H9 (cell line): ENCODE measurements at regions not wholly inside any gene's neighbourhood (a gene's known extent, or its start where the extent isn't known, plus 50 kb on each side); places are given as distances from the start of the nearest gene placed in this dataset.

ENCODE experiments used
- DNase-seq: peaks from one replicate; pipeline ENCODE4 v3.0.0-alpha.2; 2017
- H2AFZ ChIP-seq: one replicate; pipeline ENCODE4 v1.6.1; 2013; ENCODE audit warnings: mild to moderate bottlenecking, low read length, control low read depth, moderate library complexity
- H2AK5ac ChIP-seq: 2 replicates; pipeline ENCODE4 v1.6.1; 2013; ENCODE audit warnings: low read length, control low read depth, mixed read lengths; ENCODE audit not compliant: insufficient read length
- H2BK120ac ChIP-seq: one replicate; pipeline ENCODE4 v1.6.1; 2013; ENCODE audit warnings: low read depth, mild to moderate bottlenecking, low read length, control low read depth, inconsistent platforms; ENCODE audit not compliant: poor library complexity, severe bottlenecking
- H2BK12ac ChIP-seq: 2 replicates; pipeline ENCODE4 v1.6.1; 2013; ENCODE audit warnings: low read length, control low read depth, mixed read lengths, low read depth; ENCODE audit not compliant: insufficient read length
- H2BK15ac ChIP-seq: 2 replicates; pipeline ENCODE4 v1.6.1; 2013; ENCODE audit warnings: low read depth, low read length, control low read depth
- H2BK20ac ChIP-seq: one replicate; pipeline ENCODE4 v1.6.1; 2013; ENCODE audit warnings: low read depth, mild to moderate bottlenecking, low read length, control low read depth, inconsistent platforms; ENCODE audit not compliant: poor library complexity, severe bottlenecking
- H2BK5ac ChIP-seq: 2 replicates; pipeline ENCODE4 v1.6.1; 2013; ENCODE audit warnings: low read length, control low read depth, mixed read lengths; ENCODE audit not compliant: insufficient read length
- H3K14ac ChIP-seq: 2 replicates; pipeline ENCODE4 v1.6.1; 2013; ENCODE audit warnings: low read length, control low read depth; ENCODE audit not compliant: insufficient read depth
- H3K18ac ChIP-seq: 2 replicates; pipeline ENCODE4 v1.6.1; 2013; ENCODE audit warnings: low read depth, mild to moderate bottlenecking, mixed read lengths, low read length, control low read depth; ENCODE audit not compliant: insufficient read length
- H3K23ac ChIP-seq: 2 replicates; pipeline ENCODE4 v1.6.1; 2013; ENCODE audit warnings: low read length, control low read depth, mixed read lengths, low read depth; ENCODE audit not compliant: insufficient read length
- H3K23me2 ChIP-seq: 2 replicates; pipeline ENCODE4 v1.6.1; 2013; ENCODE audit warnings: low read depth, mild to moderate bottlenecking, mixed read lengths, low read length, control low read depth; ENCODE audit not compliant: insufficient read length, poor library complexity, severe bottlenecking
- H3K27ac ChIP-seq: 2 replicates; pipeline ENCODE4 v1.5.1; 2013; ENCODE audit warnings: low read length, control low read depth, mixed read lengths, low read depth; ENCODE audit not compliant: insufficient read length
- H3K27me3 ChIP-seq: 2 replicates; pipeline ENCODE4 v1.6.1; 2013; ENCODE audit warnings: low read length, control low read depth, inconsistent platforms; ENCODE audit not compliant: insufficient read depth
- H3K4ac ChIP-seq: 2 replicates; pipeline ENCODE4 v1.6.1; 2013; ENCODE audit warnings: low read depth, mild to moderate bottlenecking, control low read depth, inconsistent platforms, low read length, moderate library complexity
- H3K4me1 ChIP-seq: 2 replicates; pipeline ENCODE4 v1.6.1; 2013; ENCODE audit warnings: low read length, control low read depth, inconsistent platforms; ENCODE audit not compliant: insufficient read depth
- H3K4me2 ChIP-seq: 2 replicates; pipeline ENCODE4 v1.6.1; 2013; ENCODE audit warnings: low read length, control low read depth, mixed read lengths; ENCODE audit not compliant: insufficient read length, insufficient read depth
- H3K56ac ChIP-seq: 2 replicates; pipeline ENCODE4 v1.6.1; 2013; ENCODE audit warnings: low read depth, mild to moderate bottlenecking, mixed read lengths, low read length, control low read depth; ENCODE audit not compliant: insufficient read length
- H3K79me1 ChIP-seq: 2 replicates; pipeline ENCODE4 v1.6.1; 2013; ENCODE audit warnings: low read depth, mild to moderate bottlenecking, moderate library complexity, low read length, control low read depth, inconsistent platforms; ENCODE audit not compliant: insufficient read depth, poor library complexity, severe bottlenecking
- H3K79me2 ChIP-seq: 2 replicates; pipeline ENCODE4 v1.6.1; 2013; ENCODE audit warnings: low read length, control low read depth, inconsistent platforms; ENCODE audit not compliant: insufficient read depth
- H3K9ac ChIP-seq: 2 replicates; pipeline ENCODE4 v1.6.1; 2013; ENCODE audit warnings: low read length, control low read depth, mixed read lengths; ENCODE audit not compliant: insufficient read length; ENCODE audit errors: extremely low read depth
- H3K9me3 ChIP-seq: one replicate; pipeline ENCODE4 v1.6.1; 2013; ENCODE audit warnings: low read depth, low read length, inconsistent platforms; ENCODE audit not compliant: control insufficient read depth
- H3T11ph ChIP-seq: one replicate; pipeline ENCODE4 v1.6.1; 2013; ENCODE audit warnings: mild to moderate bottlenecking, low read length, control low read depth, inconsistent platforms
- H4K20me1 ChIP-seq: one replicate; pipeline ENCODE4 v1.6.1; 2013; ENCODE audit not compliant: control insufficient read depth, insufficient read length, insufficient read depth
- H4K5ac ChIP-seq: 2 replicates; pipeline ENCODE4 v1.6.1; 2013; ENCODE audit warnings: low read depth, mild to moderate bottlenecking, mixed read lengths, low read length, control low read depth; ENCODE audit not compliant: insufficient read length
- H4K8ac ChIP-seq: replicated peaks from 2 replicates; pipeline ENCODE4 v1.6.1; 2013; ENCODE audit warnings: low read length, control low read depth, mixed read lengths, low read depth; ENCODE audit not compliant: insufficient read length
- H4K91ac ChIP-seq: 2 replicates; pipeline ENCODE4 v1.6.1; 2013; ENCODE audit warnings: low read depth, mild to moderate bottlenecking, moderate library complexity, mixed read lengths, low read length, control low read depth; ENCODE audit not compliant: insufficient read length
- H3K27ac Mint-ChIP-seq, 3 experiments: 2 replicates in 2 of 3; 3 replicates in 1 of 3; pipeline ENCODE4 v1.8.0; 2020 to 2021; ENCODE audit warnings: mixed read lengths in 3 of 3, mild to moderate bottlenecking in 1 of 3, moderate library complexity in 1 of 3
- H3K27me3 Mint-ChIP-seq: 2 replicates; pipeline ENCODE4 v1.8.0; 2021; ENCODE audit warnings: low read depth, mild to moderate bottlenecking, moderate library complexity, mixed read lengths
- H3K36me3 Mint-ChIP-seq, 3 experiments: 2 replicates in 2 of 3; 3 replicates in 1 of 3; pipeline ENCODE4 v1.8.0; 2020 to 2021; ENCODE audit warnings: low read depth in 3 of 3, mixed read lengths in 3 of 3; ENCODE audit not compliant: insufficient read depth in 1 of 3
- H3K4me1 Mint-ChIP-seq, 2 experiments: 2 replicates each; pipeline ENCODE4 v1.8.0; 2020; ENCODE audit warnings: mixed read lengths in 2 of 2
- H3K4me3 Mint-ChIP-seq, 2 experiments: 2 replicates in 1 of 2; 3 replicates in 1 of 2; pipeline ENCODE4 v1.8.0; 2020 to 2021; ENCODE audit warnings: mild to moderate bottlenecking in 2 of 2, mixed read lengths in 2 of 2, moderate library complexity in 1 of 2
- H3K9me3 Mint-ChIP-seq, 2 experiments: 2 replicates in 1 of 2; 3 replicates in 1 of 2; pipeline ENCODE4 v1.8.0; 2020; ENCODE audit warnings: mild to moderate bottlenecking in 2 of 2, mixed read lengths in 2 of 2, moderate library complexity in 1 of 2
- whole genome bisulfite sequencing: extraction: QIAGEN DNeasy Blood & Tissue Kit; methylation state at CpG from one replicate; pipeline ENCODE4 v1.1.7; 2013; ENCODE audit warnings: missing lambda C conversion rate, low lambda C conversion rate, mixed read lengths; ENCODE audit not compliant: insufficient read length; ENCODE audit errors: extremely low coverage; 5-methylcytosine and 5-hydroxymethylcytosine counted together
- TF ChIP-seq, protein P1 (sequence below): fragments of 200-600 bp; sonication (generic); conservative IDR thresholded peaks from 3 replicates; pipeline ENCODE4 v1.8.0; 2021; ENCODE audit warnings: antibody characterized with exemption, mild to moderate bottlenecking

DNA sequence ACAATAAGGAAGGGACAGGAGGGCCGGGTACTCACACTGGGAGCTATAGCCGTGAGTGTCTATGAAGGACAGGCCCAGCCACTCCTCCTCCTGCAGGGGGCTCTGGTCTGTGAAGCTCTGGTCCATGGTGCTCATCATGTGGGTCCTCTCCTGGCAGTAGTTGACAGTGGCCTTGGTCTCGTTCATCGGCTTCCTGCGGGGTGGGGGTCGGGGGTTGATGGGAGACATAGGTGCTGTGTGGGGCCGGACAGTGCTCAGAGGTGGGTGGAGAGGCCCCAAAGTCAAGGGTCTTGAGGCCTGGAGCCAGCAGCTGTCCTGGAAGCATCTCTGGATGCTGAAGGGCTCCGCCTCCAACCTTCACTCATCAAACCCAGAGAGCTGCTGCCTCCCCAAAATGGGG lies 260.4 kb downstream of the PTPRU start:
- H4K5ac ChIP-seq: no peak overlapping the region
- H3K79me1 ChIP-seq: no peaks in the 10 kb centered on the region
- H2BK120ac ChIP-seq: no peak overlapping the region
- H3K56ac ChIP-seq: no peak overlapping the region
- no peak overlapping the region for H3K4me2 ChIP-seq
- peaks cover 2% of the 10 kb centered on the region; the same call in 1 of the 2 replicates for H3K4me1 ChIP-seq
- H3K14ac ChIP-seq: no peak overlapping the region
- H2AFZ ChIP-seq: no peak overlapping the region
- Mint-ChIP-seq H3K27ac (no peak overlapping the region; a peak in 1 of 7 replicates), H3K36me3 (peaks cover 6 to 23% (median 7%) of the 10 kb centered on the region in 3 experiments; a peak in 4 of 7 replicates), H3K4me1 (peaks cover 29 to 36% of the 10 kb centered on the region in 2 experiments), H3K27me3 (no peaks in the 10 kb centered on the region), H3K4me3 (no peak overlapping the region), H3K9me3 (peaks cover 27 to 33% of the 10 kb centered on the region in 2 experiments)
- no peaks in the 10 kb centered on the region for H3K27me3 ChIP-seq
- no peak overlapping the region for H3K18ac ChIP-seq
- no peak overlapping the region for H3T11ph ChIP-seq
- H3K79me2 ChIP-seq: no peaks in the 10 kb centered on the region
- H3K9ac ChIP-seq: no peak overlapping the region
- H2BK15ac ChIP-seq: no peak overlapping the region
- H2BK12ac ChIP-seq: no peak overlapping the region
- H4K8ac ChIP-seq: no peak overlapping the region
- H3K9me3 ChIP-seq: peaks cover 5% of the 10 kb centered on the region
- no peaks in the 10 kb centered on the region for H4K20me1 ChIP-seq
- H3K23ac ChIP-seq: no peak overlapping the region
- WGBS: no CpG with 5 or more reads among the region's 8 CpGs
- H4K91ac ChIP-seq: no peak overlapping the region
- no peak overlapping the region for H2BK5ac ChIP-seq
- H3K27ac ChIP-seq: no peak overlapping the region
- no peaks in the 10 kb centered on the region for H3K23me2 ChIP-seq
- TF ChIP-seq, protein P1, sequence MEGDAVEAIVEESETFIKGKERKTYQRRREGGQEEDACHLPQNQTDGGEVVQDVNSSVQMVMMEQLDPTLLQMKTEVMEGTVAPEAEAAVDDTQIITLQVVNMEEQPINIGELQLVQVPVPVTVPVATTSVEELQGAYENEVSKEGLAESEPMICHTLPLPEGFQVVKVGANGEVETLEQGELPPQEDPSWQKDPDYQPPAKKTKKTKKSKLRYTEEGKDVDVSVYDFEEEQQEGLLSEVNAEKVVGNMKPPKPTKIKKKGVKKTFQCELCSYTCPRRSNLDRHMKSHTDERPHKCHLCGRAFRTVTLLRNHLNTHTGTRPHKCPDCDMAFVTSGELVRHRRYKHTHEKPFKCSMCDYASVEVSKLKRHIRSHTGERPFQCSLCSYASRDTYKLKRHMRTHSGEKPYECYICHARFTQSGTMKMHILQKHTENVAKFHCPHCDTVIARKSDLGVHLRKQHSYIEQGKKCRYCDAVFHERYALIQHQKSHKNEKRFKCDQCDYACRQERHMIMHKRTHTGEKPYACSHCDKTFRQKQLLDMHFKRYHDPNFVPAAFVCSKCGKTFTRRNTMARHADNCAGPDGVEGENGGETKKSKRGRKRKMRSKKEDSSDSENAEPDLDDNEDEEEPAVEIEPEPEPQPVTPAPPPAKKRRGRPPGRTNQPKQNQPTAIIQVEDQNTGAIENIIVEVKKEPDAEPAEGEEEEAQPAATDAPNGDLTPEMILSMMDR: no peak
- no peak overlapping the region for H3K4ac ChIP-seq
- H2AK5ac ChIP-seq: no peak overlapping the region
- no peak overlapping the region for H2BK20ac ChIP-seq
- DNase-seq: peak; percentile 17
